ENCODE measurements at regions not wholly inside any gene's neighbourhood (a gene's known extent, or its start where the extent isn't known, plus 50 kb on each side); places are given as distances from the start of the nearest gene placed in this dataset.

DNA sequence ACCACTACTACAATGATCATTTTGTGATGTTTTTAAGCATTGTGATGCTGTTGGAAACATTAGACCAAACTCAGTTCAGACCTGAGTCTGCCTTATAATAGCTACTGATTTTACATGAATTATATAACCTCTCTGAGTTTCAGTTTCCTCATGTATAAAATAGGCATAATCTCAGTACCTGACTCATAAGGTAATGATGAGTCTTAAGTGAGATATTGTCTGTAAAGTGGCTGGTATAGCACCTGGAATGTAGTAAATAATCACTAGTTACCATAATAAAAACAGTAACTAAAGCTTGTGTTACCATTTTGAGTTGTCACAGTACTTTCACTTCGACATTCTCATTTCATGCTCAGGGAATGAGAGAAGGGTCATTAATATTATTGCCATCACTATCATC, 381.5 kb upstream of the SALL1 start:
- in situ Hi-C loops (cut with HindIII; ENCODE audit: low sequenced_read_pairs): no loop called here
- H3K4me3 ChIP-seq (ENCODE audit: low read depth, low read length): no peak overlapping the region
- TF ChIP-seq, protein P1, sequence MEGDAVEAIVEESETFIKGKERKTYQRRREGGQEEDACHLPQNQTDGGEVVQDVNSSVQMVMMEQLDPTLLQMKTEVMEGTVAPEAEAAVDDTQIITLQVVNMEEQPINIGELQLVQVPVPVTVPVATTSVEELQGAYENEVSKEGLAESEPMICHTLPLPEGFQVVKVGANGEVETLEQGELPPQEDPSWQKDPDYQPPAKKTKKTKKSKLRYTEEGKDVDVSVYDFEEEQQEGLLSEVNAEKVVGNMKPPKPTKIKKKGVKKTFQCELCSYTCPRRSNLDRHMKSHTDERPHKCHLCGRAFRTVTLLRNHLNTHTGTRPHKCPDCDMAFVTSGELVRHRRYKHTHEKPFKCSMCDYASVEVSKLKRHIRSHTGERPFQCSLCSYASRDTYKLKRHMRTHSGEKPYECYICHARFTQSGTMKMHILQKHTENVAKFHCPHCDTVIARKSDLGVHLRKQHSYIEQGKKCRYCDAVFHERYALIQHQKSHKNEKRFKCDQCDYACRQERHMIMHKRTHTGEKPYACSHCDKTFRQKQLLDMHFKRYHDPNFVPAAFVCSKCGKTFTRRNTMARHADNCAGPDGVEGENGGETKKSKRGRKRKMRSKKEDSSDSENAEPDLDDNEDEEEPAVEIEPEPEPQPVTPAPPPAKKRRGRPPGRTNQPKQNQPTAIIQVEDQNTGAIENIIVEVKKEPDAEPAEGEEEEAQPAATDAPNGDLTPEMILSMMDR (IDR thresholded peaks at IDR 0.05; ENCODE audit: low read depth, low read length, missing control alignments): no peak
- DNase-seq (ENCODE audit: low read depth): no peak

DNA sequence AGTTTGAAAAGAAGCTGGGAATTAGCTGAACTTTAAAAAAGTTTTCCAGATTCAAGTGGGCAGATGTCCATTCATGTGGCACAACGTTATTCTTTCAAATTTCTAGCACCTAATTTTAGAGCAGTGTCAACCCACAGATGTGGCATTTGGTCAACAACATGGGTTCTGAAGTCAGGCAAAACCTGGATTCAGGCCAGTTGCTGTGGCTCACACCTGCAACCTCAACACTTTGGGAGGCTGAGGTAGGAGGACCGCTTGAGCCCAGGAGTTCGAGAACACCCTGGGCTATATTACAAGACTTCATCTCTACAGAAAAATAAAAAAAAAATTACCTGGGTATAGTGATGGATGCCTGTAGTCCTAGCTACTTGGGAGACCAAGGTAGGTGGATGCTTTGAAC, 380.2 kb upstream of the SALL1 start:
- no peak for DNase-seq (ENCODE audit: low read depth)
- TF ChIP-seq, protein P1 (IDR thresholded peaks at IDR 0.05; ENCODE audit: low read depth, low read length, missing control alignments): no peak
- no peak overlapping the region for H3K4me3 ChIP-seq (ENCODE audit: low read depth, low read length)
- in situ Hi-C loops (cut with HindIII; ENCODE audit: low sequenced_read_pairs): no loop called here

DNA sequence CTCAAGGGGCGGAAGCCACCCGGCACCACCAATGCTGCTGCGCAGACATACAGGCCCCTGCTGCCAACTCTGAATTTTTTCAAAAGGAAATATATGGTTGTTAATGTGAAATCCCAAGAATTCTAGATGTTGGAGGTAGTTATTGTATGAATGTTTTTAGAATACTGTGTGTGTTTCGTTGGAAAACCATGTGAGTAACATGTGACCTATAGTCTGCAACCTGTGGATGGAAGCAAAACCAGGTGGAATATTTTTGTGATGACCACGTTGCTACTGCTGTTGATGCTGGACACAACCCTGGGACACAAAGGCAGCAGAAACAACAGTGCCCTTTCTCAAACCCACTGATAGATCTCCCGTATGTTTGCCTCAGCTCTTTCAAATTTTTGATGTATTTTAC, 376.3 kb upstream of the SALL1 start:
- TF ChIP-seq, protein P1 (IDR thresholded peaks at IDR 0.05; ENCODE audit: low read depth, low read length, missing control alignments): no peak
- no peak for DNase-seq (ENCODE audit: low read depth)
- in situ Hi-C loops (cut with HindIII; ENCODE audit: low sequenced_read_pairs): loop anchor here (5.0 kb wide), 1 partner anchor 35 kb away; no protein-coding TSS in a partner anchor
- H3K4me3 ChIP-seq (ENCODE audit: low read depth, low read length): no peak overlapping the region

DNA sequence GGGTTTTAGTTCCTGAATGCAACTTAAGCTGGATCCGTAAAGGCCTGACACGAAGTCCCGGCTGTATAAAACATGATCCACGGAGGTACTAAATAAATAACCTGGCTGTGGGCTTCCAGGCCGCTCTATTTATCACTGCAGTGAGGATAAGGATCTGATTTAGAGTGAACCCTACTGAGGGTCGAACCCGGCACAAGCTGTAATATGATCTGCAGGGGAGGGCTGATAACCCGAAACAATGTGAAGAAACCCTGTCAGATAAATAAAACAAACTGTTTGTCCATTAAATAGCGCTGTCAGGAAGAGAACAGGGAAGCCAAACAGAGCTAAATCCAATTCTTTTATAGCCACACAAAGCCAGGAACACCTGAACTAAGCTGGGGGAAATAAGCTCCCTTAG, 375.6 kb upstream of the SALL1 start:
- DNase-seq (ENCODE audit: low read depth): no peak
- TF ChIP-seq, protein P1 (IDR thresholded peaks at IDR 0.05; ENCODE audit: low read depth, low read length, missing control alignments): no peak
- H3K4me3 ChIP-seq (ENCODE audit: low read depth, low read length): no peak overlapping the region
- in situ Hi-C loops (cut with HindIII; ENCODE audit: low sequenced_read_pairs): loop anchor here (5.0 kb wide), 1 partner anchor 36 kb away; no protein-coding TSS in a partner anchor

DNA sequence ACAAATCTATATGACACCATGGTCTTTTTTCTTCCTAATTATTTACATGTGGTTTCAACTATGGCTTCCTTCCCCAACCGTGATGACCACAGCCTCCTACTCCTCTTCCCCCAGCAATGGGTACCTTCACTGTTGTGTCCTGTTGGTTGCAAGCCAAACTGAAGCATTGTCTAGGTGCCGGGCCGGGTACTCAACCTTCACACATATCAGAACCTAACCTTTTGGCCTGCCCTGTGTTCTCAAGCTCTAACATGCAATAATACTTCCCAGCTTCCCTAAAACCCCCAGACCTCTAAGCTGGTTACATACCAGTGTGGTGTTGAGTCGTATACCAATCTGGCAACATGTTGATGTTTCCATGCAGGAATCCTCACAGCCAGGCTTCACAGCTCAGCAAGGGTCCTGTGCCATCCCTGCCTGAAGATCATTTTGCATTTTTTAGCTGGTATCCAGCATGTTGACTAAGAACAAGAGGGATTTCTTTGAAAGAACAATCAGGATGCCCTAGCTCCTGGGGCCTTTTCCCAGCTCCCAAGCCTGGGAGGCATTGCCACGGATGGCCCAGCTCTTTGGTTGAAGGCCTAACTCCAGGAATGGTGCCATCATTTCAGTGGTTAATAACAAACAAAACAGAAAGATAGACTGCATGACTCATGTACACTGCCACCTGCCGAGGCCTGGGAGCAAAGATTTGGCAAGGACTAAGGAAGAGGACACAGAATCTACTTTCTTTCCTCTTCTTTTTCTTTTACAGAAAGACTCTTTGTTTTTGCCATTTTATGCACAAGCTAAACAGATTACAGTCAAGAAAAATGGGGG, 373.7 kb upstream of the SALL1 start:
- DNase-seq (ENCODE audit: low read depth): peak; percentile 86
- TF ChIP-seq, protein P1 (IDR thresholded peaks at IDR 0.05; ENCODE audit: low read depth, low read length, missing control alignments): peak; percentile 27
- in situ Hi-C loops (cut with HindIII; ENCODE audit: low sequenced_read_pairs): loop anchor here (5.0 kb wide), 1 partner anchor 38 kb away; no protein-coding TSS in a partner anchor
- H3K4me3 ChIP-seq (ENCODE audit: low read depth, low read length): no peak overlapping the region

DNA sequence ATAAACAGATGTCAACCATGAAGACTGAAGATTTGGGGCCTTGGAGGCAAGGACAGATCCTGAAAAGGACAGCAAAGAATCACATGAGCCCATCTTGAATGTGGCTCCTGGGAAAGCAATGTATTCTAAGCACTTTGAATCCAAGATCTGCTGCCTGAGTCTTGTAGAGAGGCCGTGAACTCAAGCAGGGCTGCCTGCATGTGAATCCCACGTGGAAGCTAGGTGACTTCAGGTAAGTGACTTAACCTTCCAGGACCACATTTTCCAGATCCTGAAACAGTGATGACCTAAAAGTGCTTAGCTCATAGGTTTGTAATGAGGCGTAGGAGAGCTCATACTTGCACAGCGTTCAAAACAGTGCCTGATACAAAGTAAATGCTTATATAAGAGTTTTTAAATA, 373.0 kb upstream of the SALL1 start:
- no peak overlapping the region for H3K4me3 ChIP-seq (ENCODE audit: low read depth, low read length)
- DNase-seq (ENCODE audit: low read depth): no peak
- in situ Hi-C loops (cut with HindIII; ENCODE audit: low sequenced_read_pairs): no loop called here
- TF ChIP-seq, protein P1 (IDR thresholded peaks at IDR 0.05; ENCODE audit: low read depth, low read length, missing control alignments): no peak

All from astrocyte of the cerebellum (primary cell).